ENCODE measurements at regions not wholly inside any gene's neighbourhood (a gene's known extent, or its start where the extent isn't known, plus 50 kb on each side); places are given as distances from the start of the nearest gene placed in this dataset.

- DNase-seq: no peak
These were observed 657.4 kb downstream of the AJAP1 start for GRCh38 chr1:5311634-5312292.

- no peak for DNase-seq
These were observed 656.7 kb downstream of the AJAP1 start for GRCh38 chr1:5311147-5311546.

GRCh38 chr1:5308249-5308648 lies 653.8 kb downstream of the AJAP1 start:
- no peak for DNase-seq

- no peak for DNase-seq
These were observed 650.3 kb downstream of the AJAP1 start for GRCh38 chr1:5304702-5305101.

GRCh38 chr1:5298376-5298775 lies 644.0 kb downstream of the AJAP1 start:
- DNase-seq: no peak

- no peak for DNase-seq
These were observed 643.5 kb downstream of the AJAP1 start for GRCh38 chr1:5297886-5298239.

GRCh38 chr1:5297180-5297885 lies 642.9 kb downstream of the AJAP1 start:
- DNase-seq: no peak

GRCh38 chr1:5296557-5297179 lies 642.3 kb downstream of the AJAP1 start:
- no peak for DNase-seq

- DNase-seq: no peak
These were observed 641.7 kb downstream of the AJAP1 start for GRCh38 chr1:5296095-5296494.

- no peak for DNase-seq
These were observed 637.5 kb downstream of the AJAP1 start for GRCh38 chr1:5291889-5292288.

- no peak for DNase-seq
These were observed 633.1 kb downstream of the AJAP1 start for GRCh38 chr1:5287178-5288150.

- DNase-seq: no peak
These were observed 631.8 kb downstream of the AJAP1 start for GRCh38 chr1:5286244-5286643.

GRCh38 chr1:5274527-5274926 lies 620.1 kb downstream of the AJAP1 start:
- no peak for DNase-seq

GRCh38 chr1:5273280-5274003 lies 619.0 kb downstream of the AJAP1 start:
- DNase-seq: no peak

GRCh38 chr1:5272325-5272724 lies 617.9 kb downstream of the AJAP1 start:
- DNase-seq: no peak

- DNase-seq: no peak
These were observed 616.9 kb downstream of the AJAP1 start for GRCh38 chr1:5271264-5271663.

- DNase-seq: no peak
These were observed 615.5 kb downstream of the AJAP1 start for GRCh38 chr1:5269901-5270300.

- no peak for DNase-seq
These were observed 613.3 kb downstream of the AJAP1 start for GRCh38 chr1:5267603-5268235.

- DNase-seq: no peak
These were observed 611.1 kb downstream of the AJAP1 start for GRCh38 chr1:5265438-5266075.

GRCh38 chr1:5264476-5264875 lies 610.1 kb downstream of the AJAP1 start:
- no peak for DNase-seq

GRCh38 chr1:5256793-5257192 lies 602.4 kb downstream of the AJAP1 start:
- DNase-seq: no peak

Data from bone marrow (tissue), 2 donors.